Mesendoderm (in vitro differentiated cells): ENCODE measurements at regions not wholly inside any gene's neighbourhood (a gene's known extent, or its start where the extent isn't known, plus 50 kb on each side); places are given as distances from the start of the nearest gene placed in this dataset.

Source experiments
- DNase-seq: peaks from one replicate; pipeline ENCODE4 v3.0.0; 2013
- H2AK5ac ChIP-seq: 2 replicates; pipeline ENCODE4 v1.6.1; 2013; ENCODE audit warnings: low read length, inconsistent platforms
- H2BK120ac ChIP-seq: 2 replicates; pipeline ENCODE4 v1.6.1; 2013; ENCODE audit warnings: low read depth, mild to moderate bottlenecking, low read length, moderate library complexity, mixed read lengths
- H2BK15ac ChIP-seq: replicated peaks from 2 replicates; pipeline ENCODE4 v1.6.1; 2013; ENCODE audit warnings: low read depth, mild to moderate bottlenecking, moderate library complexity
- H2BK5ac ChIP-seq: 2 replicates; pipeline ENCODE4 v1.6.1; 2013; ENCODE audit warnings: low read length, inconsistent platforms
- H3K18ac ChIP-seq: 2 replicates; pipeline ENCODE4 v1.6.1; 2013; ENCODE audit warnings: mild to moderate bottlenecking, low read length, mixed read lengths
- H3K23ac ChIP-seq: one replicate; pipeline ENCODE4 v1.6.1; 2013; ENCODE audit warnings: low read length
- H3K27ac ChIP-seq: 2 replicates; pipeline ENCODE4 v1.5.1; 2013; ENCODE audit warnings: low read depth, mild to moderate bottlenecking, inconsistent platforms, low read length, moderate library complexity
- H3K27me3 ChIP-seq: 2 replicates; pipeline ENCODE4 v1.6.1; 2013; ENCODE audit warnings: low read length, control low read depth, mild to moderate bottlenecking, inconsistent platforms; ENCODE audit not compliant: insufficient read depth, poor library complexity
- H3K36me3 ChIP-seq: 2 replicates; pipeline ENCODE4 v1.6.1; 2013; ENCODE audit warnings: low read length, inconsistent platforms; ENCODE audit not compliant: control insufficient read depth, insufficient read depth
- H3K4ac ChIP-seq: one replicate; pipeline ENCODE4 v1.6.1; 2013; ENCODE audit warnings: low read depth, mild to moderate bottlenecking, low read length, moderate library complexity
- H3K4me1 ChIP-seq: 2 replicates; pipeline ENCODE4 v1.6.1; 2013; ENCODE audit warnings: low read depth, low read length, inconsistent platforms; ENCODE audit not compliant: control insufficient read depth
- H3K4me2 ChIP-seq: 2 replicates; pipeline ENCODE4 v1.6.1; 2013; ENCODE audit warnings: low read length
- H3K4me3 ChIP-seq: 2 replicates; pipeline ENCODE4 v1.5.1; 2013; ENCODE audit warnings: mild to moderate bottlenecking, low read length
- H3K56ac ChIP-seq: one replicate; pipeline ENCODE4 v1.6.1; 2013; ENCODE audit warnings: low read length
- H3K79me1 ChIP-seq: 2 replicates; pipeline ENCODE4 v1.6.1; 2013; ENCODE audit warnings: low read length, inconsistent platforms
- H3K79me2 ChIP-seq: 2 replicates; pipeline ENCODE4 v1.6.1; 2013; ENCODE audit warnings: mild to moderate bottlenecking, low read length; ENCODE audit not compliant: control insufficient read depth, insufficient read depth
- H3K9ac ChIP-seq: 2 replicates; pipeline ENCODE4 v1.6.1; 2013; ENCODE audit warnings: low read length, inconsistent platforms
- H4K5ac ChIP-seq: one replicate; pipeline ENCODE4 v1.6.1; 2013; ENCODE audit warnings: low read length
- H4K8ac ChIP-seq: one replicate; pipeline ENCODE4 v1.6.1; 2013; ENCODE audit warnings: low read depth, mild to moderate bottlenecking, control low read depth, low read length, moderate library complexity
- WGBS: extraction: QIAGEN DNeasy Blood & Tissue Kit; methylation state at CpG from one replicate; pipeline ENCODE4 v1.1.7; 2013; ENCODE audit warnings: low lambda C conversion rate, missing lambda C conversion rate; ENCODE audit not compliant: insufficient coverage; ENCODE audit errors: extremely low coverage; 5-methylcytosine and 5-hydroxymethylcytosine counted together

DNA sequence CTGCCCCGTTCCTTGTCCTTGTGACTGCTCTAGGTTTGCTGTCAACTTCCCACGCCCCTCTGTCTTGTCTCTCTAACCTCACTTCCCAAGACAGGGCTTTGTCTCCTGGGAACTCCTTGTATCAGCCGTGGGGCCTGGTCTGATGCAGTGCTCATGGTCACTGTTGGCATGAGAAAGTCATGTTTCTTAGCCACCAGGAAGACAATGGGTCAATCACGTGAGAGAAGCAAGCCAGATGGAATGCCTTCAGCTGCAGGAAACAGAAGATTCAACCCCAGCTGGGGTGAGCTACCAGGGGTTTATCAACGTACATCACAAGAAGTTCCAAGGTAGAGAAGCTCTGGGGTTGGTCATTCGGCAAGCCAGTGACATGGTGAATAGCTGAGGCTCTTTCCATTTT is 116.6 kb downstream of the IRF8 start:
- DNase-seq: no peak
- WGBS: no CpG with 5 or more reads among the region's 6 CpGs
- no peak overlapping the region for H3K9ac ChIP-seq
- no peak overlapping the region for H2BK15ac ChIP-seq
- H3K4me2 ChIP-seq: no peak overlapping the region
- H2BK5ac ChIP-seq: no peak overlapping the region
- no peak overlapping the region for H2BK120ac ChIP-seq
- no peak overlapping the region for H3K56ac ChIP-seq
- H3K27ac ChIP-seq: no peak overlapping the region
- H3K79me2 ChIP-seq: no peaks in the 10 kb centered on the region
- no peaks in the 10 kb centered on the region for H3K27me3 ChIP-seq
- H4K8ac ChIP-seq: no peak overlapping the region
- H3K36me3 ChIP-seq: no peaks in the 10 kb centered on the region
- H4K5ac ChIP-seq: no peak overlapping the region
- H3K18ac ChIP-seq: no peak overlapping the region
- H3K4ac ChIP-seq: no peak overlapping the region
- no peaks in the 10 kb centered on the region for H3K4me1 ChIP-seq
- no peaks in the 10 kb centered on the region for H3K79me1 ChIP-seq
- no peak overlapping the region for H2AK5ac ChIP-seq
- no peak overlapping the region for H3K4me3 ChIP-seq
- H3K23ac ChIP-seq: peak overlapping the region; percentile 66

DNA sequence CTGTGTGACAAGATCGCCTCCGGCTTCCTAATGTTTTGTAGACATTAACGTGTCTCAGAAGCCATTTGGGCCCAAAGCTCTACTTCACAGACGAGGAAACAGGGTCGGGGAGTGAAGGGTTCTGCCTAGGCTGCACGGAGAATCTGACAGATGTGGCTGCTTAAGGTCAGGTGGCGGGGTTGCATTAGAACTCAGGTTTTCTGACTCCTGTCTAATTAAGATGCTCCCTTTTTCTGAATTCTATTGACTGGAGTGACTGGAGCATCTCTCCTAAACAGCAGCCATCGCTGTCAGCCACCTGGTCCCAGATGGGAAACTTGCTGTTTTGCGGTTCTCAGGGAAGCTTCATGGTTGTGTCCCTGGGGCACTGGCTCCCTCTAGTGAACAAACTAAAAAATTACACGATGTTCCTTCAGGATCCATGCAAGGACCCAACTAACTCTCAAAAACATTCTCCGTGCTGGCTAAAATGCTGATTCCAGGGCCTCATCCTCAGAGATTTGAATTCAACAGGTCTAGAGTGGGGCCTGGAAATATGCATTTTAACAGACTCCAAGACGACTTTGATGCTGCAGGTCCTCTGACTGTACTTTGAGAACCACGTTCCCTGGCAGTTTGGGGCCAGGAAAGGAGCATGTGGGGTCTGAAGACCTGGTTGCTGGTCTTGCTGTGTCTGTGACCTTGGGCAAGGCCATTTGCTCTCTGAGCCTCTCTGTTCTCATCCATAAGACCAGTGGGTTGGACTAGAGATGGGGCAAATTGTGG is 117.4 kb downstream of the IRF8 start:
- H3K4me1 ChIP-seq: no peaks in the 10 kb centered on the region
- no peak overlapping the region for H3K4ac ChIP-seq
- H4K5ac ChIP-seq: no peak overlapping the region
- H3K18ac ChIP-seq: no peak overlapping the region
- H3K4me3 ChIP-seq: no peak overlapping the region
- H3K36me3 ChIP-seq: no peaks in the 10 kb centered on the region
- no peak overlapping the region for H2BK120ac ChIP-seq
- no peaks in the 10 kb centered on the region for H3K79me1 ChIP-seq
- no peak overlapping the region for H3K23ac ChIP-seq
- no peak overlapping the region for H3K9ac ChIP-seq
- no peak overlapping the region for H2BK5ac ChIP-seq
- H3K27ac ChIP-seq: no peak overlapping the region
- no peaks in the 10 kb centered on the region for H3K27me3 ChIP-seq
- no peaks in the 10 kb centered on the region for H3K79me2 ChIP-seq
- no peak overlapping the region for H2BK15ac ChIP-seq
- WGBS: no CpG with 5 or more reads among the region's 13 CpGs
- H3K4me2 ChIP-seq: no peak overlapping the region
- H4K8ac ChIP-seq: no peak overlapping the region
- DNase-seq: peak; percentile 76
- no peak overlapping the region for H2AK5ac ChIP-seq
- H3K56ac ChIP-seq: no peak overlapping the region

DNA sequence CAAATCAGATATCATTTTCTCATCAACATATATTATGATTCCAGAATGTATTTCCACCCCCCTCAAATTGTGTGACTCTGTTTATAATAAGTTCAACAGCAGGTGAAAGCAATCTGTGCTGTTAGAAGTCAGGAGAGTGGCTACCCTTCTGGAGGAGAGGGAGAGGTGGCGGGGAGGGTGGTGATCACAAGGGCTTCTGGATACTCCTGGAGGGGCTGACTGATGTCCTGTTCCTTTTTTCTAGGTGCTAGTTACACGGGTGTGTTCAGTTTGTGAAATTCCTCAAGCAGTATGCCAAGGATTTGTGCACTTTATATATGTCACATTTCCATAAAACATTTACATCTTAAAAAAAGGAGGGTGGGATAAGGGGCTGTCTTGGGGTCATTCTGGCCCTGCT is 119.1 kb downstream of the IRF8 start:
- H3K4me1 ChIP-seq: peaks cover 2% of the 10 kb centered on the region
- H3K27ac ChIP-seq: no peak overlapping the region
- no peak for DNase-seq

DNA sequence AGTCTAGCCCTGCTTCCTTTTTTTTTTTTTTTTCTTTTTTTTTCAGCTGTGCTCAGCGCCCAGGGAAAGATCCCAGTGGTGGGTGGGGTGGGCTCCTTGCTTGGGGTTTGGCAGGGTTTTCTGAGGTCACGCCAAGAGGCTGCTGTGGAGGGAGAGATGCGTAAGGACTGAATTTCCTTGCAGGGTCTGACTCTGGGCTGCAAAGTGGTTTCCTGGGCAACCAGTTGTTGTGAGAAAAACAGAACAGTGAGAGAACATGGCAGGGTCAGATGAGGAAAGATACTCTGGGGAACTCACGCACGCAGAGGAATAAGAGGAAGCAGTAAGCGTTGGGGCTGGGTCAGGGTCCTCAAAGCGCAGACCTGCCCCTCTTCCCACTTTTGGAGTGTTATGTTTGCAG is 119.5 kb downstream of the IRF8 start:
- no peaks in the 10 kb centered on the region for H3K79me1 ChIP-seq
- no peak overlapping the region for H3K56ac ChIP-seq
- H3K9ac ChIP-seq: no peak overlapping the region
- H3K4ac ChIP-seq: no peak overlapping the region
- no peak overlapping the region for H2BK120ac ChIP-seq
- WGBS: no CpG with 5 or more reads among the region's 7 CpGs
- H3K18ac ChIP-seq: no peak overlapping the region
- H3K4me3 ChIP-seq: no peak overlapping the region
- DNase-seq: peak; percentile 73
- no peaks in the 10 kb centered on the region for H3K27me3 ChIP-seq
- H2AK5ac ChIP-seq: no peak overlapping the region
- no peak overlapping the region for H2BK15ac ChIP-seq
- no peak overlapping the region for H2BK5ac ChIP-seq
- no peak overlapping the region for H4K8ac ChIP-seq
- H3K36me3 ChIP-seq: no peaks in the 10 kb centered on the region
- H3K27ac ChIP-seq: no peak overlapping the region
- H3K4me1 ChIP-seq: peaks cover 2% of the 10 kb centered on the region
- no peak overlapping the region for H4K5ac ChIP-seq
- H3K79me2 ChIP-seq: no peaks in the 10 kb centered on the region
- no peak overlapping the region for H3K23ac ChIP-seq
- no peak overlapping the region for H3K4me2 ChIP-seq

More for the DNA sequence above, 119.1 kb downstream of the IRF8 start:
- no CpG with 5 or more reads among the region's 2 CpGs for WGBS
- no peak overlapping the region for H3K23ac ChIP-seq
- H2BK5ac ChIP-seq: no peak overlapping the region
- H3K27me3 ChIP-seq: no peaks in the 10 kb centered on the region
- H3K79me1 ChIP-seq: no peaks in the 10 kb centered on the region
- H3K79me2 ChIP-seq: no peaks in the 10 kb centered on the region
- no peak overlapping the region for H2AK5ac ChIP-seq
- no peak overlapping the region for H3K4me2 ChIP-seq
- H2BK15ac ChIP-seq: no peak overlapping the region
- H2BK120ac ChIP-seq: no peak overlapping the region
- no peak overlapping the region for H3K18ac ChIP-seq
- no peak overlapping the region for H3K56ac ChIP-seq
- H3K4me3 ChIP-seq: no peak overlapping the region
- H4K5ac ChIP-seq: no peak overlapping the region
- H3K36me3 ChIP-seq: no peaks in the 10 kb centered on the region
- no peak overlapping the region for H3K4ac ChIP-seq
- H3K9ac ChIP-seq: no peak overlapping the region
- H4K8ac ChIP-seq: no peak overlapping the region

DNA sequence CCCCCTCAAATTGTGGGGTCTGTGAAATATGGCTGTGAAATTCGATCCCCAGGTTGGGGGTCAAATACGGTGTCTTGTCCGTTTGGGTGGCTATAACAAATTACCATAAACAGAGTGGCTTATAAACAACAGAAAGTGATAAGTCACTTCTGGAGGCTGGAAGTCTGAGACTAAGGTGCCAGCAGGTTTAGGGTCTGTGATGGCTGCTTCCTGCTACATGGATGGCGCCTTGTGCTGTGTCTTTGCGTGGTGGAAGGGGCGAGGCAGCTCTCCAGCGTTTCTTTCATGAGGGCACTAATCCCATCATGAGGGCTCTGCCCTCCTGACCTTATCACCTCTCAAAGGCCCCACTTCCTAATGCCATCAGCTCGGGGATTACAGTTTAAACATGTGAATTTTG is 120.0 kb downstream of the IRF8 start:
- Histone ChIP-seq H3K4ac (no peak overlapping the region), H3K79me2 (no peaks in the 10 kb centered on the region), H3K36me3 (no peaks in the 10 kb centered on the region), H3K9ac (no peak overlapping the region), H3K4me1 (peaks cover 2% of the 10 kb centered on the region), H2AK5ac (no peak overlapping the region), H2BK5ac (no peak overlapping the region), H3K27ac (no peak overlapping the region), H2BK120ac (no peak overlapping the region), H3K56ac (no peak overlapping the region), H2BK15ac (no peak overlapping the region), H3K27me3 (no peaks in the 10 kb centered on the region), H3K23ac (no peak overlapping the region), H4K5ac (no peak overlapping the region), H4K8ac (no peak overlapping the region), H3K4me3 (no peak overlapping the region), H3K4me2 (no peak overlapping the region), H3K18ac (no peak overlapping the region), H3K79me1 (no peaks in the 10 kb centered on the region)
- no CpG with 5 or more reads among the region's 8 CpGs for WGBS
- no peak for DNase-seq
